ENCODE measurements at regions not wholly inside any gene's neighbourhood (a gene's known extent, or its start where the extent isn't known, plus 50 kb on each side); places are given as distances from the start of the nearest gene placed in this dataset.
A peak's percentile ranks its signal among the peaks of the same experiment; 100 is the strongest.

GRCh38 chr9:18353473-18353872 is 120.5 kb upstream of the ADAMTSL1 start:
- no peak for DNase-seq

DNA sequence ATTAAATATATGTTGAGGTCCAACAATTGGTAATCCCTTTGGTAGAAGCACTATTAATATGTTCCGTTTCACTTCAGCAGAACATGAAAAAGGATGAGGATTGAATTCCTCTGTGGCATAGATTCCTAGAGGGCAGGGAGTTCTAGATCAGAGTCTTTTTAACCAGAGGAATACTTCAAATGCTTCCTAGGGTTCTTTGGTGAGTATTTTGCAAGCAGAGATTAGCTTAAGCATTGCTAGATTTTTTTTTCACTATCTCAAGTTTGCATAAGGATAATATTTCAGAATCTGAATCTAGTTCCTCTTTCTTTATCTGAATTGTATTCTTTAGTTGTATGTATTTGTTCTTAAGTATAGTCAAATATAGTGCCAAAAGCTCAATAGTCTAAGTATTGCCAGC is 116.6 kb upstream of the ADAMTSL1 start:
- DNase-seq = no peak

DNA sequence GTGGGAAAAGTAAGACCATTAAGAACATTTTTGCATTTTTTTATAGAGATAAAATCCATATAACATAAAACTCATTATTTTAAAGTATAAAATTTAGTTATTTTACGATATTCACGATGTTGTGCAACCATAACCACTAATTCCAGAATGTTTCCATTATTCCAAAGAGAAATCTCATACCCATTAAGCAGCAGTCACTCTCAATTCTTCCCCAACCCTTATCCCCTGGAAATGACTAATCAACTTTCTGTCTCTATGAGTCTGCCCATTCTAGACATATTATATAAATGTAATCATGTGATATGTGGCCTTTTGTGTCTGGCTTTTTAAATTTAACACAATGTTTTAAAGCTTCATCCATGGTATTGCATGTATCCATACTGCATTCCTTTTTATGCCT is 115.6 kb upstream of the ADAMTSL1 start:
- DNase-seq = no peak

GRCh38 chr9:18359335-18359734 is 114.6 kb upstream of the ADAMTSL1 start:
- no peak for DNase-seq

DNA sequence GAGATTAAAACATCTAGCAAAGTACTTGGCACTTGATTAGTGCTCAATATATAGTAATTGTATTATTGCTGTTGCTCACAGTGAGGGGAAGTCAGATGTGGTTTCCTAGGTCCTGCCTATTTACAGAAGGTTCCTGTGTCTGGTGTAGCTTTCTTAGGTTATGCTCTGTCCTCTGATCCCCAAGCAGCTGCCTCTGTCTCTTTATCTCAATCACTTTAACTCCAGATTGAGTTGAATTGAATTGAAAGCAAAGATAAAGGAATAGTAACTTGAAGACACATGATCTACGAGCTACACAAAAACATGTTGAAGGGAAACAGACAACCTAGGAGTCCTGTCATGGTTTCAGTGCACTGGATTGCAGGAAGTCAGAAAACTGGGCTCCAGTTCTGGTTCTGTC is 113.9 kb upstream of the ADAMTSL1 start:
- DNase-seq = no peak

DNA sequence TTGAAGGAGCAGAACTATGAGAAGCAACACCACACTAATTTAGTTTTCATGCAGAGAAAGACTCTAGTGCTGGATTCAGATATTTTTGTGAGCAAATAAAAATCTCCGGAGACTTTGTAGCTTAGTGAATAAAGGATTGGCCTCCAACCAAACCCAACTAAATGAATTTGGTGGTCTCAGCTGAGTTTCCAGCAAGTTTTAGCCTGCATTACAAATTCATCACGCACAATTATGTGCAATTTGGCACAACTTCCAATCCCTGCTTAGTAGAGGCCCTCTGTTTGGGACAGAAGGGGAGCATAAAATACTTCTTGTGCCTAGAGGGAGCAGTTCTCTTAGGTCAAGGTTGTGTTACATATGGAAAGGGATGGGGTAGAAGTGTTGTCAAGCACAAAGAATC is 112.3 kb upstream of the ADAMTSL1 start:
- DNase-seq = no peak

GRCh38 chr9:18362166-18362565 is 111.8 kb upstream of the ADAMTSL1 start:
- DNase-seq = no peak

DNA sequence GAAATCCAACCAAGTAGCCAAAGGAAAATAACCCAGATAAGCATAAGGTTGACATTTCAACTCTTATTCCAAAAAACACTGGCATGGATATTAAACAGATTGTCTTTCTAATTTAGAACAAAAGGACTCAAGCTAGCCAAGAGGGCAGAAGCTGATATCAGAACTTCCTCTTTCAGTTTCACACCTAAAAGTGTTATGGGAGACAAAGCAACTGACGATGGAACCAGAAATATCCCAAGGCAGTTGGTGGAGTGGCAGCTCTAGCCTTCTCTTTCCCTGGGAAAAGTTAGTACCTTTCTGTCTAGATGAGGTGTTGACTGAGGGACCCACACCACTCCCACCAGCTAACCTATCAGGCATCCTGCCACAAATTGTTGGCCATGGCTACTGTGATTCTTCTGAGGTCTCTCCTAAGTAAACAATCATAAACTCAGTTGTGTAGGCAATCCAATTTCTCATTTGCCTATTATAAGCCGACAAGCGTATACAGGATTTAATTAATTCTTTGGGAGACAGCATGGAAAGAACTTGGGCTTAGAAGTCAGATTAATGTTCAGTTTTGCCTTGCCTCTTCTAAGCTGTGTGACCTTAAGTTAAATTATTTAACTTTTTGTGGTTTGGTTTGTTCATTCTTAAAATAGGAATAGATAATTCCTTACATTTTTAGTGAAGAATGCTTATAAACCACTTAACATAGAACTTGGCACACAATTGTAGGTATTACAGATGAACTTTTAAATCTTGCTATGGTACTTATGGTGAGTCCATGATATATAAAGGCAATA is 110.9 kb upstream of the ADAMTSL1 start:
- DNase-seq = no peak

GRCh38 chr9:18365651-18366050 is 108.3 kb upstream of the ADAMTSL1 start:
- no peak for DNase-seq

GRCh38 chr9:18366184-18366583 is 107.8 kb upstream of the ADAMTSL1 start:
- DNase-seq = no peak

- no peak for DNase-seq
Observed at GRCh38 chr9:18368206-18368605, 105.7 kb upstream of the ADAMTSL1 start.

- no peak for DNase-seq
Observed at GRCh38 chr9:18371141-18371540, 102.8 kb upstream of the ADAMTSL1 start.

- DNase-seq = no peak
Observed at GRCh38 chr9:18371621-18372020, 102.3 kb upstream of the ADAMTSL1 start.

DNA sequence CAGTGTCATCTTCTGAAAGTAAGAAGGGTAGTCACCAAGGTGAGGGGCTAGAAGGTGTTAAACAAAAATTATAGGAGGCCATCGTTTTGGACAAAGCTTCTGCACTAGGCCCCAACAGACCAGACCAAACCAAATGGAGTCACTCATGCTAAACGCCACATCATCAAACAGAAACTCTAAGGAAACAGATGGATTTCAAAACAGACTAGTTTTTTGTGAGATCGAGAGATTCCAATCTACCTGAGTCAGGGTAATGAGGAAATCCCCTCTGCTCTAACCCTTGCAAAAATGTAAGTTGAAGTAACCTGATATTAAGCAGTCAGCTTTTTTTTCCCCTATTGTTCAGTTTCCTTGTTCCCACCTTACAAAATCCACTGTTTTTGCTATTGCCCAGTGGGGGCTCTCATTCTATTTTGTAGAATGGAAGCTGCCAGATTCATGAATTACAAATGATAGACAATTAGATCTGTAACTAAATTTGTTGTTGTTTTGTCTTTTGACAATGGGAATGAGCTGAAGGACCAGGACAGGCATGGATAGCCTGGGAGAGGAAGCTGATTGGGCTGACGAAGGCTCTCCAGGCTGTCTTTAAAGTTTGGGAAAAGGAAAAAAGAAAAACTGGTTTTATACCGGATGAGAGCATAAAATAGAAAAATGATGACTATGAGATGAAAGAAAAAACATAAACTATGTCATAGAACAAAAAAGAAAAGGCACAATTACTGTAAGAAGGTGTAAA is 94.7 kb upstream of the ADAMTSL1 start:
- no peak for DNase-seq

DNA sequence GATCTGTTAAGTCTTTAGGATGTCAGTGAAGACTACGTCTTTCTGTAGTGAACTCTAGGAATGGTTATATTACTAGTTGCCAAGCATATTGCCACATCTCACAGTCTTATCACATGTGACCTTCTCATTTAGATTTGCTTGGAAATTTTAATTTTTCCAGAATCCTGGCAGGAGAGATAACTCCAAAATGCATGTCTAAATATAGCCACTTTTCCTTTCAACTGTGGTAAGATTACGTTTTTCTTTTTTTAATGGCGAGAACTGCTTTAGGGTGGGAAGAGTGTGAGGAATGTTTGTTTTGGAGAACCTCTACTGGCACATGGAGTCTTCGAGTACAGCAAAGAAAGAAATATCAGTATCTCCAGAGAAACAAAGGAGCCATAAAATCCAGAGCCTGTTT is 91.7 kb upstream of the ADAMTSL1 start:
- no peak for DNase-seq

DNA sequence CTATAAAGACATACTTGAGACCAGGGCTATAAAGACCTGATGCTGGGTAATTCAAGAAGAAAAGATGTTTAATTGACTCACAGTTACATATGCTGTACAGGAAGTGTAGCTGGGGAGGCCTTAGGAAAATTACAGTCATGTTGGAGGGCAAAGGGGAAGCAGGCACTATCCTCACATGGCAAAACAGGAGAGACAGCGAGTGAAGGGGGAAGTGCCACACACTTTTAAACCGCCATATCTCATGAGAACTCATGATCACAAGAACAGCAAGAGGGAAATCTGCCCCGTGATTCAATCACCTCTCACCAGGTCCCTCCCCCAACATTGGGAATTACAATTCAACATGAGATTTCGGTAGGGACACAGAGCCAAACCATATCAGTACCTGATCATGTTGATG is 89.9 kb upstream of the ADAMTSL1 start:
- DNase-seq = no peak

GRCh38 chr9:18385696-18386490 is 88.1 kb upstream of the ADAMTSL1 start:
- DNase-seq = no peak

DNA sequence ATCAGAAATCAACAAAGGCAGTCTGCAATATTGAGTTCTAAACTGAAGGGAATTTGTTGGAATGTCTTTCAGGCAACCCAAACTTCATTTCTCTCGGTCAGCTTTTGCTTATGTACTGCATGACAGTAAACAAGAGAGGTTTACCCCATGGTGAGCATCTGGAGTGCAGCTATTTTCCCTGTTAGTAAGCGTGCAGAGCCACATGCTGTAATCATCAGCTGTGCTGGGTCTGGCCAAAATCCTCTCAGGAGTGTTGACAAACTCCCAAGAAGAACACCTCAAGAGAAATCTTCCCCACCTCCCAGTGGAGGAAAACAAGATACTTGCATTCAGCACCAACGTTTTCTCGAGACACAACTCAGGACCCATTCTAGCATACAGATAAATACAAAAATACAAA is 83.6 kb upstream of the ADAMTSL1 start:
- peak; percentile 21 for DNase-seq

GRCh38 chr9:18393340-18394130 is 80.4 kb upstream of the ADAMTSL1 start:
- peak; percentile 17 for DNase-seq

GRCh38 chr9:18394847-18395351 is 79.1 kb upstream of the ADAMTSL1 start:
- DNase-seq = no peak

- no peak for DNase-seq
Observed at GRCh38 chr9:18396102-18396728, 77.7 kb upstream of the ADAMTSL1 start.

DNA sequence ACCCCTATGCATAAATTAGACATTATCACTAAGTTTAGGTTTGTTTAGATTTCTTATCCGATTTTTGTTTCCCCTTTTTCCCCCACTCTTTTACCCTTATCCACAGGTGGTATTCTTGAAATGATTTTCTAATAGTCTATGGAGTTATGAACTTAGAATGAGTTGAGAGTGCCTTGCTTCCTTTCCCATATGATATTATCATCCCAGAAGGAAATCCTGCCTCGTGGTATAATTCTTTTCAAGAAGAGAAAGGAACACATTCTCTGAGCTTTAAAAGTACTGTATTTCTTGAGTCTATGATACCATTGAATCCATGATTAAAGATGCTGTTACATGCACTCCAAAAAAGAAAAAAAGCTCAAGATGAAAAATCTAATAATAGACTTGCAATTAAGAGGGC is 76.9 kb upstream of the ADAMTSL1 start:
- DNase-seq = no peak

Measured in hindlimb muscle (tissue), 1 donor.